ENCODE measurements at regions not wholly inside any gene's neighbourhood (a gene's known extent, or its start where the extent isn't known, plus 50 kb on each side); places are given as distances from the start of the nearest gene placed in this dataset.

GRCh38 chr13:27327633-27328032 lies 57.0 kb downstream of the RASL11A start:
- TF ChIP-seq CTCF (IDR thresholded peaks at IDR 0.05; ENCODE audit: insufficient read depth, low read depth, low read length) (no peak), EZH2 (IDR thresholded peaks at IDR 0.05; ENCODE audit: insufficient read depth, low read length) (no peak)
- Mint-ChIP-seq H3K9me3 (ENCODE audit: unreplicated experiment) (no peaks in the 10 kb centered on the region), H3K4me1 (ENCODE audit: low read depth, unreplicated experiment) (no peaks in the 10 kb centered on the region), H3K27ac (ENCODE audit: unreplicated experiment) (no peak overlapping the region), H3K36me3 (ENCODE audit: low read depth, unreplicated experiment) (no peaks in the 10 kb centered on the region), H3K27me3 (ENCODE audit: low read depth, unreplicated experiment) (peaks cover 4% of the 10 kb centered on the region), H3K4me3 (ENCODE audit: unreplicated experiment) (no peak overlapping the region)
- no peaks in the 10 kb centered on the region for H3K36me3 ChIP-seq (ENCODE audit: insufficient read depth, low read length)
- no peaks in the 10 kb centered on the region for H3K9me3 ChIP-seq (ENCODE audit: insufficient read depth, low read depth, low read length)
- no peak overlapping the region for H3K27ac ChIP-seq (ENCODE audit: low read depth, low read length)
- FAIRE-seq: no peak
- no peak overlapping the region for H2AFZ ChIP-seq (ENCODE audit: low read depth, low read length)
- no peak overlapping the region for H3K4me2 ChIP-seq (ENCODE audit: low read length)
- no peak for DNase-seq (ENCODE audit: low read depth)
- H3K4me1 ChIP-seq (ENCODE audit: insufficient read depth, low read length): no peaks in the 10 kb centered on the region
- H3K9ac ChIP-seq (ENCODE audit: low read length): no peak overlapping the region
- peaks cover 11% of the 10 kb centered on the region for H3K27me3 ChIP-seq (ENCODE audit: insufficient read depth, low read length)
- no peak overlapping the region for H3K4me3 ChIP-seq (ENCODE audit: insufficient read depth, low read depth, low read length)
- H4K20me1 ChIP-seq (ENCODE audit: insufficient read depth, low read length): no peaks in the 10 kb centered on the region
- no peaks in the 10 kb centered on the region for H3K79me2 ChIP-seq (ENCODE audit: insufficient read depth, low read length)

GRCh38 chr13:27329210-27329609 lies 58.6 kb downstream of the RASL11A start:
- Histone ChIP-seq H3K79me2 (ENCODE audit: insufficient read depth, low read length) (no peaks in the 10 kb centered on the region), H3K27me3 (ENCODE audit: insufficient read depth, low read length) (peaks cover 11% of the 10 kb centered on the region), H4K20me1 (ENCODE audit: insufficient read depth, low read length) (no peaks in the 10 kb centered on the region), H3K27ac (ENCODE audit: low read depth, low read length) (no peak overlapping the region), H3K36me3 (ENCODE audit: insufficient read depth, low read length) (no peaks in the 10 kb centered on the region), H3K9ac (ENCODE audit: low read length) (no peak overlapping the region), H3K4me3 (ENCODE audit: insufficient read depth, low read depth, low read length) (no peak overlapping the region), H3K4me1 (ENCODE audit: insufficient read depth, low read length) (no peaks in the 10 kb centered on the region), H3K4me2 (ENCODE audit: low read length) (no peak overlapping the region), H2AFZ (ENCODE audit: low read depth, low read length) (no peak overlapping the region), H3K9me3 (ENCODE audit: insufficient read depth, low read depth, low read length) (no peaks in the 10 kb centered on the region)
- DNase-seq (ENCODE audit: low read depth) (no peak), FAIRE-seq (no peak)
- no peak overlapping the region for H3K27ac Mint-ChIP-seq (ENCODE audit: unreplicated experiment)
- no peaks in the 10 kb centered on the region for H3K4me1 Mint-ChIP-seq (ENCODE audit: low read depth, unreplicated experiment)
- peaks cover 4% of the 10 kb centered on the region for H3K27me3 Mint-ChIP-seq (ENCODE audit: low read depth, unreplicated experiment)
- H3K9me3 Mint-ChIP-seq (ENCODE audit: unreplicated experiment): no peaks in the 10 kb centered on the region
- no peaks in the 10 kb centered on the region for H3K36me3 Mint-ChIP-seq (ENCODE audit: low read depth, unreplicated experiment)
- no peak overlapping the region for H3K4me3 Mint-ChIP-seq (ENCODE audit: unreplicated experiment)
- TF ChIP-seq EZH2 (IDR thresholded peaks at IDR 0.05; ENCODE audit: insufficient read depth, low read length): no peak

- DNase-seq (ENCODE audit: low read depth): peak; percentile 46
- FAIRE-seq: peak; percentile 5
- no peak overlapping the region for H3K27ac Mint-ChIP-seq (ENCODE audit: unreplicated experiment)
- Histone ChIP-seq H3K27ac (ENCODE audit: low read depth, low read length) (no peak overlapping the region), H3K9ac (ENCODE audit: low read length) (no peak overlapping the region), H3K4me3 (ENCODE audit: insufficient read depth, low read depth, low read length) (no peak overlapping the region), H3K4me2 (ENCODE audit: low read length) (no peak overlapping the region), H3K9me3 (ENCODE audit: insufficient read depth, low read depth, low read length) (no peaks in the 10 kb centered on the region), H2AFZ (ENCODE audit: low read depth, low read length) (no peak overlapping the region), H3K4me1 (ENCODE audit: insufficient read depth, low read length) (no peaks in the 10 kb centered on the region), H3K27me3 (ENCODE audit: insufficient read depth, low read length) (peaks cover 3% of the 10 kb centered on the region), H4K20me1 (ENCODE audit: insufficient read depth, low read length) (no peaks in the 10 kb centered on the region), H3K79me2 (ENCODE audit: insufficient read depth, low read length) (no peaks in the 10 kb centered on the region), H3K36me3 (ENCODE audit: insufficient read depth, low read length) (no peaks in the 10 kb centered on the region)
- no peaks in the 10 kb centered on the region for H3K36me3 Mint-ChIP-seq (ENCODE audit: low read depth, unreplicated experiment)
- H3K4me1 Mint-ChIP-seq (ENCODE audit: low read depth, unreplicated experiment): peaks cover 6% of the 10 kb centered on the region
- peaks cover 2% of the 10 kb centered on the region for H3K27me3 Mint-ChIP-seq (ENCODE audit: low read depth, unreplicated experiment)
- no peaks in the 10 kb centered on the region for H3K9me3 Mint-ChIP-seq (ENCODE audit: unreplicated experiment)
- no peak overlapping the region for H3K4me3 Mint-ChIP-seq (ENCODE audit: unreplicated experiment)
- TF ChIP-seq EZH2 (IDR thresholded peaks at IDR 0.05; ENCODE audit: insufficient read depth, low read length) (no peak), CTCF (IDR thresholded peaks at IDR 0.05; ENCODE audit: insufficient read depth, low read depth, low read length) (no peak)
These were observed 64.3 kb downstream of the RASL11A start for GRCh38 chr13:27334774-27335435.
